T1000 (cell line): ENCODE measurements at regions not wholly inside any gene's neighbourhood (a gene's known extent, or its start where the extent isn't known, plus 50 kb on each side); places are given as distances from the start of the nearest gene placed in this dataset.
"Not testable (repeated sequence)": the region's sequence is repeated elsewhere in the genome, so short reads cannot be mapped to it uniquely, and the experiment has no call there.

ENCODE experiments used
- DNase-seq: peaks from one replicate; lab custom pipeline; 2025; ENCODE audit warnings: mixed read lengths; lab: John Stamatoyannopoulos, UW

DNA sequence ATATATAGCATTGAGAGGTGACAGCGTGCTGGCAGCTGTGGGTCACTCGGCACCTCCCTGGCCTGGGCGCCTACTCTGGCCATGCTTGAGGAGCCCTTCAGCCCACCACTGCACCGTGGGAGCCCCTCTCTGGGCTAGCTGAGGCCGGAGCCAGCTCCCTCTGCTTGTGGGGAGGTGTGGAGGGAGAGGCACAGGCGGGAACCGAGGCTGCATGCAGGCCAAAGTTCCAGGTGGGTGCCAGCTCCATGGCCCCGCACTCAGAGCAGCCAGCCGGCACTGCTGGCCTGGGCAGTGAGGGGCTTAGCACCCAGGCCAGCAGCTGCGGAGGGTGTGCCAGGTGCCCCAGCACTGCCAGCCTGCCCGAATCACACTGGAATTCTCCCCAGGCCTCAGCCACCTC, 299.9 kb upstream of the PABPC4L start:
- not testable (repeated sequence) for DNase-seq

DNA sequence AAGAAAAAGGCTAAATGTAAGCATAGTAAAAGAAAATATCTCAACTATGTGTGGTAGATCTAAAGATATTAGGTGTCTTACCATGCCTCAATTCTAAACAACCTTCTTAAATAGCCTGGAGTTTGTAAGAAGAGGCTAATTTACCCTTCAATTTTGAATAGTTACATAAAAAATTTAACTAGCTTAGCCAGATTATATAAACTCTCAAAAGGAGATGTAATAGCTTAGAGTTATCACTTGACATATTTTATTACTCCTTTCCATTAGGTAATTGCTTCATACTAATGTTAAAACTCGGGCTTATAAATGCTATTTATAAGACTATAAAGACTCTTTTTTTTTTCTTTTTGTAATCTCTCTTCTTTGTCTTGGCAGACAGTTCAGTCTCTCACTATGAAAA, 297.5 kb upstream of the PABPC4L start:
- no peak for DNase-seq

DNA sequence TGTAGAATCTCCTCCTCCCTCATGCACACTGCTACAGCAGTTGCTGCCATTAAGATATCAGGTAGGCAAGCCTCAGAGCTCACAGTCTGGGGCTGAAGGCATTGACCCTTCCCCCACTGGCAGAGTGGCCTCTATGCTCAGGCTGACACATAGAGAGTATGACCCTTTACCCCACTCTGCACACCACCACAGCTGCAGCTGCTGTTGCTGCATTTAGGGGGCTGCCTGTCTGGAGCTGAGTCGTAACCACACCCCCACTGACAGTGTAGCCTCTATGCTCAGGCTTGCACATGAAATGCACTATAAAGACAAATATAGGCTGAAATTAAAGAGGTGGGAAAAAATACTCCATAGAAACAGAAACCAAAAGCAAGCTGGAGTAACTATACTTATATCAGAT, 289.3 kb upstream of the PABPC4L start:
- no peak for DNase-seq

DNA sequence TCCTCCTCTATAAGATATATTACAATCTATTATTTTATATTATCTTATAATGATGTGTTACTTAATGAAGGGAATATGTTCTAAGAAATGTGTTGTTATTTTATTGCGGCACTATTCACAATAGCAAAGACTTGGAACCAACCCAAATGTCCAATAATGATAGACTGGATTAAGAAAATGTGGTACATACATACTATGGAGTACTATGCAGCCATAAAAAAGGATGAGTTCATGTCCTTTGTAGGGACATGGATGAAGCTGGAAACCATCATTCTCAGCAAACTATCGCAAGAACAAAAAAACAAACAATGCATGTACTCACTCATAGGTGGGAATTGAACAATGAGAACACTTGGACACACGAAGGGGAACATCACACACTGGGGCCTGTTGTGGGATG, 281.9 kb upstream of the PABPC4L start:
- DNase-seq = not testable (repeated sequence)

DNA sequence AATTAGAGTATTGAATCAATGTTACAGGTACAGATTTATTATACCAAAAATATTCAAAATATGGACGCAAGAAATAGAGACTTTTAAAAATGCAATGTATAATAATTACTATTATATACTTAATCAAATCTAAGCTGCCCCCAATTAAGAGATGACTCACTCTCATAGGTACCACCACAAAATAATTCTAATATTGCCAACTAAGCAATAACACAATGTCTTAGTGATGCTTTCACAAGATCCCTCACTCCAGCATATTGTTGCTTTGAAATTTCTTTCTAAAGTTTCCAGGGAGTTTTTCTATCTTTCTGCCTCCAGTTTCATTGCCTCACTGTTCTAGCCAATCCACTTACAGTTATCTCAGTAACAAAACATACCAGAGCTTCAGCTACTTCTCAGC, 270.0 kb upstream of the PABPC4L start:
- DNase-seq = no peak

DNA sequence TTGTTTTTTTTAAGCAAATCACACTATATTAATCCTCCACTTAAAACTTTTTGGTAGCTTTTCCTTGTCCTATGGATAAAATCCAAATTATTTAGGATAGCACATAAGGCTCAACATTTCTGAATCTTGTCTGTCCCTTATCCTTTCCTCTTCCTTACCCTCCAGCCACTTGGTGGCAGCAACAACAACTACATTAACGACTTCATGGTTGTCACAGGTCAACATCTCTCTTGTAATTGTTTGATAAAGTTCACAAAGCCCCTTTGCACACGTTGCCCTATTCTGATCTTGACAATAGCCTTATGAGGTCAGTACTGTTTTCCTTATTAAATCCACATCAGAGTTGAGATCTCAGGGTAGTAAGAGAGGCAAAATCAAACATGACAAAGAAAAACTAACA, 269.0 kb upstream of the PABPC4L start:
- DNase-seq = no peak

DNA sequence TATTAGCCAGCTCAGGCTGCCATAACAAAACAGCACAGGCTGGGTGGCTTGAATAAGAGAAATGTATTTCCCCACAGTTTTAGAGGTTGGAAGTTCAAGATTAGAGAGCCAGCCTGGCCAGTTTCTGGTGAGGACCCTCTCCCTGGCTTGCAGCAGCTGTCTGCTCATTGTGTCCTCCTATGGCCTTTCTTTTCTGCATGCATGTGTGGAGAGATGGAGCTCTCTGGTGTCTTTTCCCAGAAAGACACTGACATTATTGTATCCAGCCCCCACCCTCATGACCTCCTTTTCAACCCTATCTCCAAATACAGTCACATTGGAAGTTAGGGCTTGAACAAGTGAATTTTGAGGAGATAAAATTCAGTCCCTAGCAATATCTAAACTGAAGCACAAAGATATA, 263.8 kb upstream of the PABPC4L start:
- no peak for DNase-seq

DNA sequence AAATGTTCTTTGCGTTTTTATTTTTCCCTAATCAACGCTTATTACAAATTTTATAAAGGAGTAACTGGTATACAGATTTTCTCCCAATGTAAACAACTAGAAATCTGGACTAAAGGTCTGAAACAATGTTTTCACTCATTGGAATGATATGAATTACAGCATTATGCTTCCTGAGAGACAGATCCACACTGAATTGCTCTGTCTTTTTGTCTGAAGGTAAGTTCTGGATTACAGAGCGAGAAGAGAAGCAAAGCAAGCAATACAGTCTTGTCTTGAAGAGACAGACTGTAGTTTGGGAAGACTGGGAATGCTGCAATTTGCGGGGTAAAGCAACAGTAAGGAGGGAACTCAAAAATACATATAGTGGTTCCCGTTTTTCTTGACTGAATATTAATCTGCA, 262.2 kb upstream of the PABPC4L start:
- DNase-seq = no peak

DNA sequence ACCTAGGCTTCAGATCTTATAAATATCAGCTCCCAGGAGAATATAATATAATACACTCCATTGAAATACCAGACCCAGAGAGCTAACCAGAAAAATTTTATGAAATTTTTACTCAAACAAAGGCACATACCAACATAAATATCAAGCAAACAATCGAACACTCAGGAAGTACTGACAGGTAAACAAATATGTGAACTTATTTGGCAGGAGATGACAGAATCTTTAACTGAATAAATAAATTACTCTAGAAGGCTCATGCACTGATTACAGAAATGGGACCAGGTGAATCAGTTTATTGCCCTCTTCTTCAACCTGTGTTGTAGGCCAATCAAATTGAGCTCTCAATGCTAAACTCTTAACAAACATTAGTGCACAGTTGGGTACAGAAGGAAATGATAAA, 225.2 kb upstream of the PABPC4L start:
- no peak for DNase-seq

DNA sequence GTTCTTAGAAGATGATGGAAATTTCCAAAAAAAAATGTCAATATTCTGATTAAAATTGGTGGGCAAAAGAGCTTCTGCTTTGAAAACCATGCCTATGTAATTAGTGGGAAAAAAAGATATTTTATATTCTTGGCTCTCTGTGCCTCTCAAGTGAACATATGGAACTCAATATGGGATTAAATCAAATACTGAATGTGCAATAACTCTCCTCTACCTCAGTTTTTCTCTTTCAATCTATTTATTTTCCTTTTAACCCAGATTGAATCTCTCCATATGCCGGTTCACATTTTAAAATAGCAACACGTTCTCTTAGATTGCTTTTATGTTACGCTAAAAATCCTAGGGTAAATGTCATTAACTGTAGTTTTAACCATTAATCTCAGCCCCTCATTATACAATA, 224.2 kb upstream of the PABPC4L start:
- DNase-seq = no peak

DNA sequence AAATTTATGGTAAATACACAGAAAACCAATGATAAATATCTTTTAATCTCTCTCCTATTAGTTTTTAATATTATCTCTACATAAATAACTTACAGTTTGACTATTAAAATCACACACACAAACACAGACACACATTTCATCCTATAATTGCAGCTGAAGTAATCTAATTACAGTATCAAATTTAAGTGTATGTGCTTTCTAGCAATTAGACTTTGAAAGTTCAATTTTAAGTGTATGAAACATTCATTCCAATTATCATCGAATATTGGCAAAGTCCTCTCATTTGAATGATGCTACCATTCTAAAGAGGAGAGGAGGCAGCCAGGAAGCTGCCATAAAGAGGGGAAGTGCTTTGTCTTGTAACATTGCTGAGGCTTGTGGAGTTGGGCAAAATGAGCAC, 221.2 kb upstream of the PABPC4L start:
- no peak for DNase-seq

DNA sequence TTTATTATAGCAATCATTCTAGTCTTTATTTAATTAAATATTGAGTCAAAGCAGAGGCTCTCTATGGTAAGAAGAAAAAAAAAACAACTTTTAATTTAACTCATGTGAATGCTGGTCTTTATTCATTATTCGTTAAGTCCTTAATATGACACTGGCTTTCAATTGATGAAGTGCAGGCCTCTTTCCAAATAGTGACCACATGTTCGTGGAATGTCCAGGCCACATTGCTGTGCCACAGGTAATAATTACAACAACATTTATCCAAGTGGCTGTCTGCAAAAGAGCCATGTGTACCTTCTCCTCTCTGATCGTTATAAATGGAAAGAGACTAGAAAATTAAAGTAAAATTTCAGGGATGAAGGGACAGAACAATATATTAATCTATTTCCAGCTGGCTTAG, 220.1 kb upstream of the PABPC4L start:
- no peak for DNase-seq

DNA sequence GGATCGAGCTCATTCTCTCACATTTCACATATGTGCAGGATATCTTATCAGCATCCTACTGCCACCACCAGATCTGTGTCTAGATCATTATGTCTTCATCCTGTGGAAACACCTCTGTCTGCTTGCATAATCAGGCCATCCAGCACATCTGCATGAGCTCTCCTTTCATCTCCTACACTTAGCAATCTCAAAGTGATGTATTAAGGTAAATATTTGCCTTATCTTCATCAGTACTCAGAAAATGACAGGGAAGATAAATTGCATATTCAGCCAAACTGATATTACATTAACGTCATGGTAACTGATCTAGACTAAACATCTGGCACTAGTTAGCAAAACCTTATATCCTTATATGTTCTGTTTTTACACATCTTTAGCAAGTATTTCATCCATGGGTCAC, 207.3 kb upstream of the PABPC4L start:
- no peak for DNase-seq

DNA sequence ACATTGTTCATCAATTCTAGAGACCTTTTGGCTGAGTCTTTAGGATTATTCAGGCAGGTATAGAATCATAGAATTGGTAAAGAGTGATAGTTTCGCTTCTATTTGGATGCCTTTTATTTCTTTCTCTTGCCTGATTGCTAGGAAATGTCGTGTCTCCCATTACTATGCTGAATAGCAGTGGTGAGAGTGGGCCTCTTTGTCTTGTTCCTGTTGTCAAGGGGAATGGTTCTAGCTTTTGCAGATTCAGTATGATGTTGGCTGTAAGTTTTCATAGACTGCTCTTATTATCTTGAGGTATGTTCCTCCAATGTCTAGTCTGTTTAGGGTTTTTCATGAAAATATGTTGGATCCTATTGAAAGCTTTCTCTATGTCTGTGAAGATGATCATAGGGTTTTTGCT, 200.2 kb upstream of the PABPC4L start:
- no peak for DNase-seq

DNA sequence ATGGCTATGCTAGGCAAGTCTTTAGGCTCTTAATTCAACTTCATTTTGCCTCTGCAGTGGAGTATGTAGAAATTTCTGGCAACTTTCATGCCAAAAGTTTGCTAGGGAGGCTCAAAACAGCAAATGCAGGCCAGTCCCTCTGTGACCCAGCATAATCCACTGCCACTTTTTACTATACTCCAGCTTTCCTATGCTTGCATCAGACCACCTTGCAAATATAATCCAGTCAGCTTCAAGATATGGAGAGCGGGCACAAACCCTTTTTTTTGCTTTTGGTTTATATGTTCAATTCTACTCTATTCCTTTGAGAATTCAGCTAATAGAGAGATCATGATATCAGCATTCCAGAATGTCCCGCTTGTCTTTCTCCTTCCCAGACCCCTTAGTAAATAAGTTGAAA, 192.0 kb upstream of the PABPC4L start:
- DNase-seq = no peak

DNA sequence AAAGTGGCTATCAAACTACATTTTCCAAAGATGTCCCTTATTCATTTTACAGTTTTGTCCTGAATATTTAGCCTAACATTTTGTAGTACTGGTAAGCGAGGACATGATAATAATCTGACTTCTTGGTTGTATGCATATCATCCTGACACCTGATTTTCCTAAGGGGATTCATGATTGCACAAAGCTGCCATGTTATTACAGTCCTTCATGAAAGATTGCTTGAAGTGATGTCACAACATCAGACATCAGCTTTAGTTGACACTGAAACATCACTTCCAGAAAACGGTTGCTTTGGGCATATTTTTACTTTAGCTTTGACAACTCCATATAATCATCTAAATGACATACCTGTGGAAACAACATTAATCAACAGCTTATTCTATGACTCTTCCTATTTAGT, 188.7 kb upstream of the PABPC4L start:
- DNase-seq = no peak

DNA sequence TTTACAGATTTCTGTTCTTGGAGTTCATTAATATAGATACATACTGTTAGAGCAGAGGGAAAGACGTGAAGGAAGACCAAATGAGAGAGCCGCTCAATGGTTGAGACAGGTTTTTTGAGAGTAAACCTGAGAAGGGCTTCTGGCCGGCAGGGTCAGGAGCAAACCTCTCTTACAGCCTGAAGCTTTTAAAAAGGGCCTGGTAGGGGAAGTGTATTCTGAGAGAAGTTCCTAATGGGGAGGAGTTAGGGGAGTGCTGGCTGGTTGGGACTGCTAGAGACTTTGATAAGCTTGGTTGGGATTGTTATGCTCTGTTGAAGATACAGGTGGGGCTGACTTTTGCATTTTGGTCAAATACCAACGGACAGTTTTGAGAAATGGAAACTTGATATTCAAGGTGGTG, 186.8 kb upstream of the PABPC4L start:
- no peak for DNase-seq

DNA sequence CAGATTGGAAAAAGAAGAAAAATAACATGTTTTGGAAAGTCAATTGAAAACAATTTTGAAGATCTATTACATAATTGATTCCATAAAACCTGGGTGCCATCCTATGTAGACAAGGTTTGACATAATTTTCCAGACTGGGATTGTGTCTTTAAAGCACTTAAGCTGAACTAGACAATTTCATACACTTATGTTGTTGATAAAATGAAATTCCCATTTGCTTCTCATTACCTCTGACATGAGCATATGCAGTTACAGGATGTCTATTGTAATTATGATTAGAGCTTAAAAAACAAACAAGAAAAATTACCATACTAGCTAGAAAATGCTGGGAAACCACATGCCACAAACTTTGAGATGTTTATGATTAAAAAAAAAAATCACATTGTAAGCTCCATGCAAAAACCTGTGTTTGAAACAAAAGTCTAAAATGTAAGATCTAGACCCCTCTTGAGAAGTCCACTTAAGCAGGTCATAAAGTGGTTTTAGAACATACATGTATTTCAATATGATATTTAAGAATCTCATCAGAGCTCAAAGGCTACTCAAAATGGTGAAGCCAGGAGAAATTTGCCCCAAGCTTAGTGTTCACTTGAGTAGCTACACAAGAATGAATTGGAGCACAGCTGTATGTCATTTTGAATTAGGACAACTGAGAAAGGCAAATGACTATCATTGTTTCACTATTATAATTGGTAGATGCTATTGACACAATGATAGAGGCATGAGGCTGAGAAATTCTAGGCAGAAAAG, 181.1 kb upstream of the PABPC4L start:
- no peak for DNase-seq

DNA sequence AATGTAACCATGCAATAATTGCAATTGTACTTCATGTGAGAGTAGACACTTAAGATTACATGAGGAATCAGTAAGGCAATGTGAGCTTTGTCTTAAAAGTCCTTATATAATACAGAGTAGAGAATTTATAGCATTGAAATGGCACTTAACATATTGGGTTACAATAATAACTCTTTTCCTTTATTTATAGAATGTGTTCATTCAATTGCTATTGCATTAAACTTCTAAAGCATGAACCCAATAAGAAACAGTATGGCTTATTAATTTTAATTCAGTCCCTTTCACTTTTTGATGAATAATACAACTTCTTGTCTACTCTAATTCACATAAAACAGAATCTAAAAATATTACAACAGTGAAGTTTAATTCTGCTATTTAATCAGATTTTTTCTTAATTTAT, 174.2 kb upstream of the PABPC4L start:
- DNase-seq = no peak

DNA sequence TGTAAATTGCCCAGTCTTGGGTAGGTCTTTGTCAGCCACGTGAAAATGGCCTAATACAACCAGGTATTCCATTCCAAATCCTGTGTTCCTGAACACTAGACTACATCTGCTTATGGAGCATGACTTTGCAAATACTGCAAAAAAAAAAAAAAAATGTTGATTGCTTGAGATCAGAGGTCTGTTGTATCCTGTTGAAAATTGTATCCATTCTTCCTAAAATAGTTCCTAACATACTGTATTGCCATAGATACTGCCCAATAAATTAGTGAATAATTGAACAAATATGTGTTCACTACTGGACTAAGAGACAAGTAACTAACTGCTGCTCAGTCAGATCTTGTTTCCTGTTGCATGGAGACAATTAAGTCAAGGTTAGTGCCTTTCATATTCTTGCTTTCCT, 164.3 kb upstream of the PABPC4L start:
- DNase-seq = no peak

DNA sequence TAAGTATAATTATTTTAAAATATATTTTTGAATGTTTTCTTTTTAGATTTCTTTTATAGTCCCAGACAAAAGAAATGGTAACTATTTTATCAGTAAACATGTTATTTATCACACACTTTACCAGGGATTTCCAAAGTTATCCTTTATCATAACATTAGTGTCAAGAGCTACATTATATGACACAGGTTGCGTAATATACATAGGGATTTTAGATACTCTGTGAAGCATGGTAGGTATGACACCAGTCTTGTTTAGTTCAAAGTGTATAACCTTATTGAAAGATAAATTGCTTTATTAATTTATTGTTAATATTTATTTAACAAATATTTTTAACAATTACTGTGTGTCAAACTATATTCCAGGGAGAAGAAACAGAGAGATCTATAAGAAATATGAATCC, 163.3 kb upstream of the PABPC4L start:
- DNase-seq = no peak

DNA sequence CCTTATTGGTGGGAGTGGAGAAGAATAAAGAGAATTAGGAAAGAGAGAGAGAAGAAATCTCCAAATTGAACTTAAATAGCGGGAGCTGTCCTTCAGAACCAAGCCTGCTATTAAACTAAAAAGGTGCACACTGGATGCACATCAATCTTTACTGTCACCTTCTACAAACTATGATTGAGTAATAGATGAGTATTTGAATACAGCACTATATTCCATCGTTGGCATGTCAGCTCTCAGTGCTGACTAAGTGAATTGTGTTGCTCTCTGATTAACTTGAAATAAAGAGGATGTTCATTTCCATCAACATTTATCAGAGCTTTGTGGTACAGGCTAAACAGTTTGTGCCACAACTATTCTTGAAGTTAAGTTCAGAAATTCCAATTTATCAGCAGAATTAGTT, 143.7 kb upstream of the PABPC4L start:
- DNase-seq = no peak

DNA sequence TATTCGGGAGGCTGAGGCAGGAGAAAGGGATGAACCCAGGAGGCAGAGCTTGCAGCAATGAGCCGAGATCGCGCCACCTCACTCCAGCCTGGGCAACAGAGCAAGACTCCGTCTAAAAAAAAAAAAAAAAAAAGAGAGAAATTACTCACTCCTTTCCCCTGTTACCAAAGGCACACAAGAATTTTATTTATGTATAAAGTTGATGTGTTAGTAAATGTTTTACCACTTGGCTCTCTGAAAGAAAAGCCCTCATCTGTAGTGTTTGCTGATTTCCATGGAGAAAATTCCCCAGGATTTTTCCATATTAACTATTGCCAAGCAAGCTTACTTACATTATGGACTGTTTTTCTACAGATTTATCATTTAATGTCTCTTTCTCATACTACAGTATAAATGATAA, 142.1 kb upstream of the PABPC4L start:
- no peak for DNase-seq

DNA sequence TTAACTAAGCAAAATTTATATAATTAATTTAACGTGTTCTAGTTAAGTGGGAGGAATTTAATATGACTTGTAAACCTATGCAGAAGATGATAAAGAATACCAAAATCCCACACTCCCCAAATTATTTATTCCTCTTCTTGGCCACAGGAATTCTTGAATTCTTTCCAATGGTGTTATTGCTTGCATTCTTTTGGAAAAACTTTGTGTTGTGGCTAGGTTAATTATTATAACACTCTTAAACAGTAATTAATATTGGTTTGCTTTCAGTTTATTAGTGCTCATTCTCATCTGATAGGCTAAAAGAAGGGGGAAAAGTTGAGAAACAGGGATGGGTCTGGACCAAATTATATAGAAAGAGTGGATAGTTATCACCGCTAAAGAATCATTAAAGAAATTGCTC, 141.5 kb upstream of the PABPC4L start:
- no peak for DNase-seq

DNA sequence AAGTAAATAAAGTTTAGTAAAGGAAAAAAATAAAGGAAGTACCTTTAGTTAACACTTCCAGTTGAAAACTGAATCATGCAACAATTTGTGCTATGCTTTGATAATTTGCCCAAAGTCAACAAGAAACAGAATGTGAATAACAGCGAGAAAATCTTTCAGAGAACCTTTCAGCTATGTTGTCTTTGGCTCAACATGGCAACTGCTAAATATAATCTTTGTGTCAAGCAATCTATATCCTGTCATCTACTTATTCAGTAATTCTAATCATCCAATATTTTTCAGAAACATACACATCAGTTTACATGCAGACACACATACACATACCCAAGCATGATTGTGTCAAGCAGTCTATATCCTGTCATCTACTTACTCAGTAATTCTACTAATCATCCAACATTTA, 136.0 kb upstream of the PABPC4L start:
- DNase-seq = no peak
